NOMO-1 treated with DMSO at 0.1 percent for 48 hours (cell line): ENCODE measurements at regions not wholly inside any gene's neighbourhood (a gene's known extent, or its start where the extent isn't known, plus 50 kb on each side); places are given as distances from the start of the nearest gene placed in this dataset.

Experiments
- DNase-seq: peaks from one replicate; lab custom pipeline; 2025; ENCODE audit not compliant: unreplicated experiment; lab: John Stamatoyannopoulos, UW

- no peak for DNase-seq
These were observed 172.8 kb downstream of the GATA3 start for GRCh38 chr10:8227246-8227645.

DNA sequence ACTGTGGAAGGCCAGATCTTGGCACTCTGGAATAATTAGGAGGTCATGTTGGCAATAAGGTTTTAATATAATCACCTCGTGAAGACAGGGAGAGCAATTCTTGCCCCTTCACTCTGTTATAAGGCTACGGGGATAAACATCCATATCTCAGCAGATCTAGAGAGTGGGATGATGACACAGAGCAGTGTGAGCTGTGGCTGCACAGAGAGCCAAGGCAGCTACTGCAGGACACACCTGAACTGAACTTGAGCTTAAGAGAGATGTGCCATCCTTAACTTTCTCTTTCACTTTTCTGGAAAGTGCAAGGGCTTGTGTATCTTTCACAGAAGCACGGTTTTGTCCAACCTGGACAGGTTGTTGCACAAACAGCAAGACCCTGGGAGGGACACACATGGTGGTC, 174.7 kb downstream of the GATA3 start:
- no peak for DNase-seq

- no peak for DNase-seq
These were observed 176.4 kb downstream of the GATA3 start for GRCh38 chr10:8230902-8231301.

GRCh38 chr10:8233049-8233448, 178.6 kb downstream of the GATA3 start:
- no peak for DNase-seq

- no peak for DNase-seq
These were observed 179.4 kb downstream of the GATA3 start for GRCh38 chr10:8233832-8234259.

DNA sequence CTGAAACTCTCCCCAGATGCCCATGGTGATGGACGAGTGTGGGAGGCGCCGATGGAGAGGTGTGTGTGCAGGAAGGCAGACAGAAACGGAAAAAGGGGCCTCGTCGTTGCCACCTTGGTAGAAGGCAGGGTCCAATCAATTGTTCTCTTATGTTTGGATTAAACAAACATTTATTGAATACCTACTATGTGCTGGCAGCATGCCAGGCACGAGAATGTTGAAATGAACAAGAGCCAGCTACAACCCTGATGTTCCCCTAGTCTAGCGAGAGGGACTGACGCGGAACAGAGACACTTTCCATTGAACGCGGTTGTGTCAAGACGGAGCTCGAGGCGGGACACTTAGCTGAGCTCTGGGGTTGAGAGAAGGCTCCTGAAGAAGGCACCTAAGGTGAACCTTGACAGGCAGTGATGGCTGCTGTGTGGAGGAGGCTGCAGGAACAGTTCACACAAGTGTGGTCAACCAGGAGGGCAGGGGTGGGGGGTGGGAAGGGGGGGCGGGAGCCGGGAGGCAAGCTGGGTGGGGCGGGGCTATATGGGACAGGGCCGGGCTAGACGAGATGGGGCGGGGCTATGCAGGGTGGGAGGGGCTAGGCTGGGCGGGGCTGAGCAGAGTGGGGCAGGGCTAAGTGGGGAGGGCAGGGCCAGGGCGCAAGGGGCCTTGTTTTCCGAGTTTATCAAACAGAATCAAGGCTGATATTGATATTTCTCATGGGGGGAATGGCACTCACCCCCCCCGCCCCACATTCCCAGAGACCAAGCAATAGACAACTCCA, 181.0 kb downstream of the GATA3 start:
- DNase-seq: no peak

GRCh38 chr10:8238986-8239385, 184.5 kb downstream of the GATA3 start:
- no peak for DNase-seq

GRCh38 chr10:8240861-8241260, 186.4 kb downstream of the GATA3 start:
- no peak for DNase-seq

DNA sequence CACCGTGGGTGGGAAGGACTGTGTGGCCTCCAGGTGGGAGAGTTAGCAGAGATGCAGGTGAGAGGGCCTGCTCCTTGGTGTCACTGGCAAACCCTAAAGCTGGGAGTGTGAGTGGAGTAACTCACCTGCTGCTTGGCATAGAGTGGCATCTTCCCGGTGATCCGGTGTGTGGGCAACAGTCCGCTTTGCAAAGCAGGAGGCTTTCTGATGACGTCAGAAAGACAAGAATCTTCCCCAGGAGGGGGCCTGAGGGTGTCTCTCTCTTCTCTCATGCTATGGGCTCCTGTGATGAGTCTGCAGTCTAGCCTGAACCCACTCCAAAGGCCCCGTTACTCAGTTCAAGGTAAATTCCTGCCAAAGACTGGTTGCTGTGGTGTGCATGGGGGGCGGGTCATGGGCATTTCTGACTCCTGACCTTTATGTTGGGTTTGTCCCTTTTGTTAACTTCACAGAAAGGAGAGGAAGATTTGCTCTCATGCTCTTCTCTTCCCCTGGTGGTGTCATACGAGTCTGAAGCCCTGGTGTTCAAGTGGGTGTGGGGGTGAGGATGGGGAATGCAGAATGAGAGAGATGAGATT, 187.9 kb downstream of the GATA3 start:
- DNase-seq: no peak

DNA sequence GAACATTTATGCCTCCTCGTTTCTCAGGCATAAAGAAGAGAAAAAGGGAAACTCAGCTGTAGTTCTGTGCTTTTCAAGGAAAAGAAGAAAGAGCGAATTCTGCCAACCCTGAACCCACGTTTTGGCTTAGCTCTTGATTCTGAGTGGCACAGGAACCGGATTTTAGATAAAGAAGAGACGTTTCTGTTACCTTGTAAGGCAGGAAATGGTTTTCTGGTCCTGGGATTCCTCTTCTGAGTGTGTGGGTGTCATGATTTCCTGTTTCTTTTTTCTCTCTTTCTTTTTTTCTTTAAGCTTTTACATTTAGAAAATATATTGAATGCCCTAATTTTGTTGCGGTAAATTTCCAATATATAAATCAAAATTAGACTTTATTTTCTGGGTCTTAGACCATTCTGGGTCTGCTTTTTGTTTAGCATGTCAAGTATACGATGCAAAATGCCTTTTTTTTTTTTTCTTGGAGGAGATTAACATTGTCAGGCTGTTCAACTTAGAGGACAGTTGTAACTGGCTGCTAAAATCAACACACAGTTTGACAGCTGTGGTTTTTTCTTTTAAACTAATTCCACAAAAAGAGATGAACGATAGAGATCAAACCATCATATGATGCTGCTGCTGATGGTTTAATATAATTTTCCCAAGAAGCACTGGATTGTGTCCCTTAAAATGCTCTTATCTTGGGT, 190.8 kb downstream of the GATA3 start:
- no peak for DNase-seq

GRCh38 chr10:8245814-8246142, 191.3 kb downstream of the GATA3 start:
- no peak for DNase-seq

- no peak for DNase-seq
These were observed 192.1 kb downstream of the GATA3 start for GRCh38 chr10:8246548-8246947.

DNA sequence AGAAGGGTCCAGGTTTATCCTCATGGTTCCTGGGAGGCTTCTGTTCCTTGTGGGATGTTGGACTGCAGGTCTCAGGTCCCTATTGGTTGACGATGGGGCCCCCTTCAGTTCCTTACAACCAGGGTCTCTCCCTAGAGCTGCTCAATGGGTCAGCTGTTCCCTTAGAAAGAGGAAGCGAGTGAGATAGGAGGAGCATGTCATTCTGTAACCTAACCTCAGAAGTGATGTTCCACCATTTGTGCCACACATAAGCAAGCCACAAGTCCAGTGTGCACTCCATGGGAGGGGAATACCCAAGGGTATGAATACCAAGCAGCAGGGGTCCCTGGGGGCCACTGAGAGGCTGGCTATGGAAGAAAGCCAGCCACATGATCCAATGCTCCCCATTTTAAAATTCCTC, 192.7 kb downstream of the GATA3 start:
- DNase-seq: no peak

DNA sequence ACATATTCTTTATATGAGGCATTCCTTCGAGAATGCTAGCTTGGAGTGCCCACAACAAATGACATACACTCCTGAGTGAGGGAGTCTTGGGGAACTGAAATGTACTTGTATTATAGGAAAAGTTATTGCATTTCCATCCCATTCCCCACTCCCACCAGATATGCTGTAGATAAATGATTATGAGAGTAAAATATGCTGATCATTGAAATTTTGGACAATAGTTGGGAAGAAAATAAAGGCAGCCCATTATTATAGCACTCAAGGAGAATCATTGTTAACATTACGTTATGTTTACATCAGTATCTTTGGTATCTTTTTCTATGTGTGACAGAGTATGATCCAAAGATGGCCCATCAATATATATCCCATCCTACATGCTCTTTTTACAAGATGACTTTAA, 194.4 kb downstream of the GATA3 start:
- no peak for DNase-seq

DNA sequence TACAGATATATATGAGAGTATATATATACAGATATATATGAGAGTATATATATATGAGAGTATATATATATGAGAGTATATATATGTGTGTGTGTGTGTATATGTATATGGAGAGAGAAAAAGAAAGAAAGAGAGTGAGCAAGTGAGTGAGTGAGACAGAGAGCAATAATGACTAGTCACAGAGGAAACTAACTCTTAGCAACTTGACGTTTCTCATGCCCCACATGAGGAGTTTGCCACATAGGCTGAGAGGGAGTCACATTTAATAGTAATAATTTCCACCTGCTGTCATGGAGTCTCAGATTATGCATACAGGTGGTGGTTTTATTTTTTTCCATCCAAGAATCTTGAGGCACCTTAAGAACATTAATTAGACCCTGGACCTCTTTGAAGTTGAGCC, 199.9 kb downstream of the GATA3 start:
- no peak for DNase-seq

DNA sequence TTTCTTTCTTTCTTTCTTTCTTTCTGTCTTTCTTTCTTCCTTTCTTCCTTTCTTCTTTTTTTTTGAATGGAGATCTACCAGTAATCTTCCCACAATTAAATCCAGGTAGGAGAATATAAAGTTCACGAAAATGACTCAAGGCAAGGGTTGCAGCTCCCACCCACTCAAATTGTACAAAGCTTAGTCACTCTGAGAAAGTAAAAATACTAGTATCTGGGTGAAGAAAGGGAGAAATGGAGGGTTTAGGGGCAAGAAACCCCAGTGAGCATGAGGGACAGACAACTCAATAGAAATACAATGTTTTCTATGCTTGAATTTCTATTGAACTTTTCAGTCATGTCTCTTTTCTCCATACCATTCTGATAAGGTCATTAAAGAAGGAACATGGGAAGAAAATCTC, 200.8 kb downstream of the GATA3 start:
- no peak for DNase-seq

GRCh38 chr10:8260645-8261044, 206.2 kb downstream of the GATA3 start:
- no peak for DNase-seq

DNA sequence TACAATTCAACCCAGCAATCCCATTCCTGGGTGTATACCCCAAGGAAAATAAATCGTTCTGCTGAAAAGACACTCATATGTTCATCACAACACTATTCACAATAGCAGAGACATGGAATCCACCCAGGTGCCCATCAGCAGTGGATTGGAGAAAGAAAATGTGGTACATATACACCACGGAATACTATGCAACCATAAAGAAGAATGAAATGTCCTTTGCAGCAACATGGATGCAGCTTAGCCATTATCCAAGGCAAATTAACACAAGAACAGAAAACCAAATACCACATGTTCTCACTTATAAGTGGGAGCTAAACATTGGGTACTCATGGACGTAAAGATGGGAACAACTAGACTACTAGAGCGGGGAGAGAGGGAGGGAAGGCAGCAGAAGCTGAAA, 207.8 kb downstream of the GATA3 start:
- no peak for DNase-seq

DNA sequence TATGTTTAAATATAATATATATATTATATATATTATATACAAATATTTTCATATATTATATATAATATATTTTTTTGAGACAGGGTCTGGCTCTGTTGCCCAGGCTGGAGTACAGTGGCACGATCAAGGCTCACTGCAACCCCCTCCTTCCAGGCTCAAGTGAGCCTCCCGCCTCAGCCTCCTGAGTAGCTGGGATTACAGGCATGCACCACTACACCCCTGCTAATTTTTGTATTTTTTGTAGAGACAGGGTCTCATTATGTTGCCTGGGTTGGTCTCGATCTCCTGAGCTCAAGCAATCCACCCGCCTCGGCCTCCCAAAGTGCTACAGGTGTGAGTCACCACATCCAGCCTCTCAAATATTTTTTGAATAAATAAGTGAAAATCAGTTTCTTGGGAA, 215.5 kb downstream of the GATA3 start:
- DNase-seq: no peak

- no peak for DNase-seq
These were observed 218.4 kb downstream of the GATA3 start for GRCh38 chr10:8272794-8273425.

DNA sequence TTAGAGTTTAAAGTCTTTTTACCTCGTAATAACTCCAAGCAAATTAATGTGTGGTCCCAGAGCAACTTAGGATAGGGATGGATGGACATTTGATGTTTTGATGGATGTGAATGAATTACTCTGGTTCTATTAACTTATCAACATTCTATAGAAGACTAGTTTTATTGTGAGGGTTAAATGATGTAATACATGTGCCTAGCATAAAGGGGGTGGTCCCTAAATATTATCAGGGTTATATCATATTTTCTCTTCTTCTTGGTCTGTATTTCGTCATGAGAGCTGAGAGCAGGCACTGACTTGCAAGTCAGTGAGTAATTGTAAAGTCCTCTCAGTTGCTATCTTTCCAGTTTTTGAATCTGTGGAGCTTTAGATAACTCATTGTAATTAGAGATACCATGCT, 219.3 kb downstream of the GATA3 start:
- DNase-seq: no peak

GRCh38 chr10:8275911-8276310, 221.4 kb downstream of the GATA3 start:
- DNase-seq: no peak
